H1 (cell line): ENCODE measurements at regions not wholly inside any gene's neighbourhood (a gene's known extent, or its start where the extent isn't known, plus 50 kb on each side); places are given as distances from the start of the nearest gene placed in this dataset.

ENCODE experiments used
- ASH2L ChIP-seq: fragments of 200-600, 300-600 bp; sonication (generic); IDR thresholded peaks from one replicate; pipeline ENCODE4 v1.7.1; 2017; ENCODE audit warnings: low read length
- BRCA1 ChIP-seq: IDR thresholded peaks from 2 replicates; pipeline ENCODE4 v1.6.1; 2012; ENCODE audit warnings: low read depth, low read length, improper control_type of control experiment
- CREB1 ChIP-seq: IDR thresholded peaks from 2 replicates; pipeline ENCODE4 v1.6.1; 2012; ENCODE audit warnings: inconsistent platforms
- POLR2AphosphoS5 ChIP-seq: IDR thresholded peaks from 2 replicates; pipeline ENCODE4 v1.6.1; 2011; ENCODE audit warnings: low read depth, low read length
- TF ChIP-seq, protein P1 (sequence below): IDR thresholded peaks from 2 replicates; pipeline ENCODE4 v1.6.1; 2012; ENCODE audit warnings: inconsistent platforms

DNA sequence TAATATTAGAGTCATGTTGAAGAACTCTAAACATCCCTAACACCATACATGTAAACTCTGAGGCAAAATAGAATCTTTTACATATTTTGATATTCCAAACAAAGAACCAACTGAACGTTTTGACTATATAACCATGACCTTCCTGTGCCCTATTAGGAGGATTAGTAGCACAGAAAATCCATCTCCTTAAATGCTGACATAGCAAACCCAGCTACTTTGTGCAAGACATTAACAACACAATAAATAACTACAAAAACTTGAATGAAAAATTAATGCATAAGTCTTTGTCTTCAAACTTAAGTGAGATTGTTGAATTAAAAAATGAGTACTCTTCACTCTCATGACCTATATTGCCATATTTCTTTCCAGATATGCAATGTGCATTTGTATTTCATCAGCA, 450.0 kb upstream of the PDZRN3 start (continued):
- TF ChIP-seq, protein P1, sequence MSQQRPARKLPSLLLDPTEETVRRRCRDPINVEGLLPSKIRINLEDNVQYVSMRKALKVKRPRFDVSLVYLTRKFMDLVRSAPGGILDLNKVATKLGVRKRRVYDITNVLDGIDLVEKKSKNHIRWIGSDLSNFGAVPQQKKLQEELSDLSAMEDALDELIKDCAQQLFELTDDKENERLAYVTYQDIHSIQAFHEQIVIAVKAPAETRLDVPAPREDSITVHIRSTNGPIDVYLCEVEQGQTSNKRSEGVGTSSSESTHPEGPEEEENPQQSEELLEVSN = no peak
- TF ChIP-seq BRCA1 (no peak), ASH2L (no peak), POLR2AphosphoS5 (no peak), CREB1 (no peak)
- TF ChIP-seq, all 59 proteins: peak for 0
